ENCODE measurements at regions not wholly inside any gene's neighbourhood (a gene's known extent, or its start where the extent isn't known, plus 50 kb on each side); places are given as distances from the start of the nearest gene placed in this dataset.

- no peak for TF ChIP-seq CTCF (IDR thresholded peaks at IDR 0.05)
- no peak for TF ChIP-seq POLR2AphosphoS5 (IDR thresholded peaks at IDR 0.05)
- no peak for TF ChIP-seq POLR2A (IDR thresholded peaks at IDR 0.05)
- no peak for TF ChIP-seq EP300 (IDR thresholded peaks at IDR 0.05)
Measured at GRCh38 chr13:70666883-70667556, 558.8 kb upstream of the KLHL1 start.
